Stromal cell of bone marrow (primary cell): ENCODE measurements at regions not wholly inside any gene's neighbourhood (a gene's known extent, or its start where the extent isn't known, plus 50 kb on each side); places are given as distances from the start of the nearest gene placed in this dataset.
"Not testable (repeated sequence)": the region's sequence is repeated elsewhere in the genome, so short reads cannot be mapped to it uniquely, and the experiment has no call there.

ENCODE experiments used
- DNase-seq: peaks from one replicate; pipeline ENCODE4 v3.0.0-alpha.2; 2012; ENCODE audit warnings: low read depth

GRCh38 chrX:125089761-125090445, 229.8 kb upstream of the TEX13C start:
- no peak for DNase-seq

DNA sequence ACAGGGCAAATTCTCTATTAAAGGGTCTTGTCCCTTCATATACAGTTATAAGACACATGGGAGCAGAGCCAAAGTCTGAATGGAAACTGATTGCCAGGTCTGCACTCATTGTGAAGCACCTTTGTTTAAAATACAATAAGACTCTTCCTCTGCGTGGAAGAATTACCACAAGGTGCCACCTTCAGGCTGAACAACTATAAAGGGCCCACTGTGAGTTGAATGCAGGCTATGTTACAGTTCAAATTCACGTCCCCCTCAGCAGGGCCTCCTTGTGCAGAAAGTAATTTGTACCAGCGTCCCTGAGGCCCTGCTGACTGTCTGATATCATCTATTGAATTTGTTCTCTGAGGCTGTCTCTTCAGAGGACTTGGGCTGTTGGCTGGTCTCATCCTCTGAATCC, 225.8 kb upstream of the TEX13C start:
- no peak for DNase-seq

DNA sequence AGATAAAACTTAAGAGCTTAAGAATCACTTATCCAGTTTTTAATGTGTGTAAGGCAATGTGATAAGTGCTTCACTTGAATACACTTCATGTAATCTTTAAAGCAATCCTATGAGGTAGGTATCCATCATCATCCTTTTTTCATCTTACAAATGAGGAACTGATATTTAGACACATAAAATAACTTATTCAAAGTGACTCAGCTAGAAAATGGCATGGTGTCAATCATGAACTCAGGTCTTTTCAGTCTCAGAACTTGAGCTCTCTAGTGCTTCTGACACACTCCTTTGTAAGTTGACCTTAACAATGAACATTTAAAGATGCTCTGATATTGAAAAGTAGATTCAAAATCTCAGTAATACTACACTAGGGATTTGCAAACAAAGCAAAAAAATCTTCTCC, 224.8 kb upstream of the TEX13C start:
- DNase-seq, result no peak

GRCh38 chrX:125096469-125096868, 223.2 kb upstream of the TEX13C start:
- no peak for DNase-seq

DNA sequence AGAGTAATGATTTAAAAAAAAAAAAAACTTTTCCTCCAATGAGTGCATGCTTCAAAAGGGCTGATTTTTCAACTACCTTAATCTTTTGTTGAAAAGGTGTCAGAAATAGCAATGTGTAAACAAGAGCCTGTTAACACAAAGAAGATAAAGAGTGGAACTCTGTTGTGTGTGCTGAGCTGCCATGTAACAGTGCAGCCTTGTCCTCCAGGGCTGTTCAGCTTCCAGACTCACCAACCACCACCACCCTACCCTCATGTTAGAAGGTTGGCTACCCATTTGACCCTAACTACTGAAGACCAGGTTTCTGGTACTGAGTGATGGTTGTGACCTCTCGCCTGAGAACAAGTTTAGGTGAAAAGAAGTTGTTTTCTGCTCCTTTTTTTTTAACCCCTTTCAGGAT, 222.8 kb upstream of the TEX13C start:
- DNase-seq, result no peak

GRCh38 chrX:125101971-125102755, 217.5 kb upstream of the TEX13C start:
- no peak for DNase-seq

- DNase-seq, result no peak
Observed at GRCh38 chrX:125103693-125104092, 216.0 kb upstream of the TEX13C start.

DNA sequence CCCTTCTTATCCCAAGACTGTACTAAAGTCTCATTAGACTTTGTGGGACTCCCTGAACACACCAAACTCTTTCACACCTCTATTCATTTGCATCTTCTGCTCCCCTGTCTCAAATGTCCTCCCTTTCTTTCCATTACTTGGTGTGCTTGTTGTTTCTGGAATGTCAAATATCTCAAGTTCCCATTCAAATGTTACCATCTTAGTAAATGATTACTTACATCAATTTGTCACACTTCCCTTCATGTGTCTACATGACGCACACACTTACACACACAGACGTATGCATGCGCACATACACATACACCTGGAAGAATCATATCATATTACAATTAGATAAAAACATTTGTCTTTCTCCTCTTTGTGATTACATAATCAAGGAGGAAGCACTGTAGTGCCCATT, 210.8 kb upstream of the TEX13C start:
- DNase-seq, result no peak

DNA sequence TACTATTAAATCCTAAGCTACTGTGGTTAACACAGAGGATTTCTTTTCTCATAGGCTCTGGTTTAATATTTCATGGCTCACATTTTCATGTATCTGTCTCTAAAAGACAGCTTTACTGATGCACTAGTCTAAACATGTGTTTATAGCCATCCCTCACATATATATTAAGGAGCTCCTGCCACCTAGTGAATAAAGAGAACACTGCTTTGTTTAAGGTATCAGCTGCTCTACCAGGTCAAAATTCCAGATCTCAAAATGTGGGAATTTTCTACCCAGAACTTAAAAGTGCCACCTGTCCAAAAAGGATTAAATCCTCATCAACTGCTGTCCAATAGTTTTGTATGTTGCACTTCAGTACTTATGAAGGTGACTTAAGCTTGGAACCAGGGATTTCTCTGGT, 188.5 kb upstream of the TEX13C start:
- no peak for DNase-seq

DNA sequence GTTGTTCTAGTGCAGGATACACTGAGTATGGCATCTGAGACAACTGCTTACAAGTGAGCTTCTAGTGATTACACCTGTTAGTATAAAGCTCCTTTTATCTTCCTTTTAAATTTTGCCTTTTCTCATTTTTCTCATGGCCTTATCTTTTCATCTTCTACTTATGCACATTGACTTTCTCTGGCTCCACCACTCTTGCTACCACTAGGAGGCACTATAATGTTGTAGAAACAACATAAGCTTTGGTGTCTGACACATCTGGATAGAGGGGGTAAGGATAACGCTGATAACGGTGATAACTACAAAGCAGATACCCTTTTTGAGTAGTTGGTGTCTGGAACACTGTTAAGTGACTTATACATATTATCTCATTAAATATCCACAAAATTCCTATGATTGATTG, 187.4 kb upstream of the TEX13C start:
- no peak for DNase-seq

DNA sequence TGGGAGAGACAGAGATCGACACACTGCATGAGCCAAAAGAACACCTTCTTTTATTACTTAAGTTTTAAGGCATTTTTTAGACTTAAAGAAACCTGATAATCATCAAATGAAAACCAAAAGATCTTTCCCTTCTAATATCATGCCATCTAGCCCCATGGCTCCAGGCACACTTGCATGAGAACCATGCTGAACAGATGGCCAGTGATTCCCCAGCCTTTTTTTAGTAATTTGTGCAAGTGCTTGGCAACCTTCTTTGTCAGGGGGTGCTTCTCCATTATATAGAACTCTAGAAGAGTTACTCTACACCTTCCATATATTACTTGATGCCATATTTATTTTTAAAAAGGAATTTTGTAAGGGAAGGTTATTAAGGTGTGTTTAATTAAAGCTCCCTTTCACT, 182.2 kb upstream of the TEX13C start:
- DNase-seq, result no peak

DNA sequence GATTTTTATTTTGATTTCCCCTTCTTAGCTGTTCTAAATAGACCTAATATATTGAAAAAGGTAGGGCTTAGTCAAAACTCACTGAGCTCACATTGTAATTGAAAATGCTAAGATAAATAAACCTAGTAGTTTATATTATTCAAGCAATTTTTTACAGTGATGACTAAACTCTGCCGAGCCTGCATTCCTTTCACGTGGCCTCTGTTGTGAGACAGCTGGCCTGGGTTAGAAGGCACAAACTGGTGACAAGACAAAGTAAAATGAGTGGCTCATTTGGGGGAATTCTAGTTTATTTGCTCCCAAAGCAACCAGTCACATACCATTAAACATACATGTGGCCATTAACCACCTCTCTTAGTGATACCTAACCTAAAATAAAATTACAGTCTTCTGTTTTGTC, 169.4 kb upstream of the TEX13C start:
- DNase-seq, result no peak

DNA sequence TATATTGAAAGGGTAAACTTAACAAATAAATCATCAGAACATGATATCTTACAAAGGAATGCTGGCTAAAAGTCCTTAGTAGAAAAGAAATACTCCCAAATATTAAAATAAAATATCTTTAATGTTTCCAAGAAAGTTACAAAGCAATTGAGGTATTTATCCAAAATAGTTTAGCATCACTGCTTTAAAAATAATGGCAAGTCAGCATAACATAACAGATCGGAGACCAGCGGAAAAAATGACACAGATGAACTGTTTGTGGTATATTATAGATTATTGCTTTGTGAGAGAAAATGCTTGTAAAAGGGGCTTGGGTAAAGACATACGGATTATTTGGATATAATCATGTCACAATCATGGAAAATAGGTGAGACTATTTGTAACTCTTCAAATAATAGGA, 168.5 kb upstream of the TEX13C start:
- DNase-seq, result no peak

GRCh38 chrX:125152011-125152410, 167.7 kb upstream of the TEX13C start:
- DNase-seq, result no peak

- no peak for DNase-seq
Observed at GRCh38 chrX:125153621-125154020, 166.1 kb upstream of the TEX13C start.

- DNase-seq, result not testable (repeated sequence)
Observed at GRCh38 chrX:125154288-125155257, 165.1 kb upstream of the TEX13C start.

- DNase-seq, result not testable (repeated sequence)
Observed at GRCh38 chrX:125155296-125156033, 164.2 kb upstream of the TEX13C start.

DNA sequence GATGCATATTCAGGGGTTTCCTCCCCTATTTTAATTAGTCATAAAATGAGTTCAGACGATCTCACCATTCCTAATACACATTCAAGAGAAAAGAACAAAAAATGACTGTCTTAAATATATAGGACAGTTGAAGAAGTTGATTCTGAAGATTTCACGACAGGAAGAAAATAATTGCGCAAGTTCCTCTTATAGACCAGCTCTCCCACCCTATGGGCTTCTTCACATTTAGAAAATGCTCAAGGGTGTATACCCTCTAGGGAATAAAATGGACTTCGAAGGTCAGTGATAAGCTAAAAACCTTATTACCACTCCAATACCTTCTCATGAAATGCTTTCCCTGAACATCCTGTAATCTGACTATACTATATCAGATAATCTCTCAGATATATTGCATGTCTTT, 149.2 kb upstream of the TEX13C start:
- no peak for DNase-seq

DNA sequence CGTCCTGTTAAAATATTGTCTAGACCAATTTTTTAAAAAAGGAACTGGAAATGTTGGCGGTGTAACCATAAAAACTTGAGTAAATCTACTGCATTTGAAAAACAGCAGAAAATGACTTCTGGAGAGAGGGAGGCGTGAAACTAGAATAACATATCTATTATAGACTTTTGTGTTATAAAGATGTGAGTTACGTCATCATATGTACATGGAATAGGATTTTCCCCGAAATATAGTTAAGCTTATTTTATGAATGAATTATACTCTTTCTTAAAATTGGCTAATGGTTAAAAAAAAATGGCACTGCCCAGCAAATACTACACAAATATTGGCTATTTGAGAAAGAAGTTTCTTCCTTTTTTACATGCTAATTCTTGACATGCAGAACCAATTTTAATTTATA, 147.1 kb upstream of the TEX13C start:
- no peak for DNase-seq

- no peak for DNase-seq
Observed at GRCh38 chrX:125175991-125176584, 143.6 kb upstream of the TEX13C start.

DNA sequence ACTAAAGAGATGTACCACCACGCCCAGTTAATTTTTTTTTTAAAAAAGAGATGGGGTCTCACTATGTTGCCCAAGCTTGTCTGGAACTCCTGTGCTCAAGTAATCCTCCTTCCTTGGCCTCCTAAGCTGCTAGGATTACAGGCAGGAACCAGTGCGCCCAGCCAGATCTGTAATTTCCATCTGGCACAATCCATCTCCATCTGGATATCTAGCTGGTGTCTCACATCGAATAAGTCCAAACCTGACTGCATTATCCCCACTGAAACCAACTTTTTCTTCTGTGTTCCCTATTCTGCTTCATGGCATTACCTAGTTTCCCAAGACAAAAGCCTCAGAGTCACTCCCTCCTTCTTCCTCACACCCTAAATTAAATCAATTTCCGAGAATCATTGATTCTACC, 125.8 kb upstream of the TEX13C start:
- no peak for DNase-seq

DNA sequence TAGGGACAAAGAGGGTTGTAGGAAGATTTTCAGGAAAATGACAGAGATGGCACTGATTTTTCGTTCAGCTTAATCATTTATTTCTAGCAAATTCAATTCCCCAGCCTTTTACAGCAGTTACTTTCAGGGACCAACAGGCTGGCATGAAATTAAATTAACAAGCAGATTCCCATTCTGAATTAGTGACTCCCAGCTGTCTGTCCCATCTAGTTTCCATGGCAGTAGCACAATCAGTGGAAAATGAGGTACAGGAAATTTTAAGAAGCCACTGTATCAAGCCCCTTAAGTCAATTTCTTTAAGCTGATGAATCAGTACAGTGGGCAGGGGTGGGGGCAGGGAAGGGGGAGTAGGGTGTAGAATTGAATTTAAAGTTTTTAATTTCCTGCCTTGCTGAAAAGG, 121.1 kb upstream of the TEX13C start:
- DNase-seq, result no peak
